SK-N-MC (cell line): ENCODE measurements at regions not wholly inside any gene's neighbourhood (a gene's known extent, or its start where the extent isn't known, plus 50 kb on each side); places are given as distances from the start of the nearest gene placed in this dataset.

Experiments
- DNase-seq: peaks from one replicate; pipeline ENCODE4 v3.0.0-alpha.2; 2011; ENCODE audit warnings: low read depth, low spot score
- H3K27ac ChIP-seq: fragments of 200-600 bp; sonication (generic); 2 replicates; pipeline ENCODE4 v1.5.1; 2016; ENCODE audit warnings: mixed run types
- H3K36me3 ChIP-seq: fragments of 200-600 bp; sonication (generic); 2 replicates; pipeline ENCODE4 v1.6.1; 2017; ENCODE audit warnings: antibody characterized with exemption, low read length, mixed read lengths; ENCODE audit not compliant: insufficient read depth
- H3K4me3 ChIP-seq: fragments of 200-600 bp; sonication (generic); 2 replicates; pipeline ENCODE4 v1.5.1; 2016
- H3K9ac ChIP-seq: fragments of 200-600 bp; sonication (generic); 2 replicates; pipeline ENCODE4 v1.8.0; 2017; ENCODE audit warnings: mixed run types, mixed read lengths; ENCODE audit not compliant: insufficient read length
- H3K9me3 ChIP-seq: fragments of 200-600 bp; sonication (generic); 2 replicates; pipeline ENCODE4 v1.6.1; 2017; ENCODE audit warnings: low read depth, mild to moderate bottlenecking, antibody characterized with exemption, low read length, moderate library complexity, mixed read lengths
- EZH2 ChIP-seq: fragments of 200-600 bp; sonication (generic); IDR thresholded peaks from one replicate; pipeline ENCODE4 v1.6.1; 2017; ENCODE audit warnings: antibody characterized with exemption
- FOXP2 ChIP-seq: optimal IDR thresholded peaks from 2 replicates; pipeline ENCODE3; 2011; ENCODE audit warnings: mild to moderate bottlenecking, moderate library complexity; ENCODE audit not compliant: insufficient read depth; ENCODE audit errors: extremely low read length, control extremely low read depth
- POLR2AphosphoS5 ChIP-seq: IDR thresholded peaks from 2 replicates; pipeline ENCODE4 v1.6.1; 2012; ENCODE audit warnings: mild to moderate bottlenecking, low read depth, low read length, borderline replicate concordance

GRCh38 chr6:18545726-18546125 is 158.6 kb downstream of the RNF144B start:
- Histone ChIP-seq H3K9me3 (no peaks in the 10 kb centered on the region), H3K36me3 (no peaks in the 10 kb centered on the region), H3K4me3 (no peak overlapping the region), H3K9ac (no peak overlapping the region), H3K27ac (no peak overlapping the region)
- no peak for TF ChIP-seq EZH2
- no peak for DNase-seq

DNA sequence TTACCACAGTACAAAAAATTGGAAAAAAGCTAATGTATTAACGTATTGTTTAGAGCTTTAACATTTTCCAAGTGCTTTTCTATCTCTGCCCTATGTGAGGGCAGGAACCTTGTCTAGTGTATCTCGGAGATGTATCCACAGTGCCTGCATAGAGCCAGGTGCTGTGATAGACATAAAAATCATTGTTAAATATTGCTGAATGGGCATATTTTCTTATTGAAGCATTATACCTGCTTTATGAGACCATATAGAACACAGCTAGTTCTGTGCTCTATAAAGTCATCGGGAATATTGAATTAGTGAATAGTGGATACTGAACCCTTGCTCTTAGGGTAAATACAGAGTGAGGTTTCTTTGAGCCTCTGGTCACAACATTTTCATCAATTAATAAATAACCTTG is 163.0 kb downstream of the RNF144B start:
- Histone ChIP-seq H3K36me3 (no peaks in the 10 kb centered on the region), H3K9me3 (no peaks in the 10 kb centered on the region), H3K9ac (no peak overlapping the region), H3K4me3 (no peak overlapping the region), H3K27ac (no peak overlapping the region)
- TF ChIP-seq FOXP2 (no peak), POLR2AphosphoS5 (no peak), EZH2 (no peak)
- DNase-seq: no peak

DNA sequence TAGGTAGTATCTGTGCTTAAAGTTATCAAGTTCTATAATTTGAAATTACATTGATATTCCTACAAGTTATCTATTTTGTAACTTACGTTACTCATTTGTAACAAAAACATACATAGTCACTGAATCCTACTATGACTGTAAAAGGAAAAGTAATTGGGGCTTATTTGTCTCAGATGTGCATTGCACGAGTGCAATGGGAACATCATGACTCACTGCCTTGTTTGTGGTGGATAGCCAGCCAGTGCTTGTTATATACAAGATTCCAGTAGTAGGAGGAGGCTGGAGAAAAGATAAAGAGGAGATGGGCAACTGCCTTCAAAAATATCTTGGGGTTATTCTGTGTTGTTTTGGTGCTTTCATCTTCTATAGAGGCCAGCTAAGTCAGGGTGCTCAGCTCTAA is 164.1 kb downstream of the RNF144B start:
- H3K4me3 ChIP-seq: no peak overlapping the region
- no peaks in the 10 kb centered on the region for H3K9me3 ChIP-seq
- no peak overlapping the region for H3K27ac ChIP-seq
- no peak for DNase-seq
- TF ChIP-seq EZH2 (no peak), FOXP2 (no peak), POLR2AphosphoS5 (no peak)
- no peaks in the 10 kb centered on the region for H3K36me3 ChIP-seq
- no peak overlapping the region for H3K9ac ChIP-seq

DNA sequence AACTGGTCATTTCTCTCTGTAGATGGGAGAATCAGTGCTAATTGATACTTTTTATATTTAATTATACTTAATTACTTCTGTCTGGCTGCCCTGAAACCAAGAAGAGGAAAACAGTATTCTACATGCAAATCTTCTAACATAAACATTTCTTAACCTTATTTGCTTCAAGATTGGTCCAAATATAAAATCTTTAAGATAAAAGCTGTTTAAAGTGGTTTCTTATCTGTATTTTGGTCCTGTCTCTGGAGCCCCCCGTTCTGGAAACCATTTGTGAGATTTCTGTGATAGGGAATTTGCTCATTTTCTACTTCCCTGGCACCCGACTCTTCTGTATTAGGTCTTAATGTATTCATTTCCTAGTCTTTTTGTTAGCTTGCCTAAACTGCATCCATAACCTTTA is 168.6 kb downstream of the RNF144B start:
- no peak overlapping the region for H3K4me3 ChIP-seq
- H3K27ac ChIP-seq: no peak overlapping the region
- DNase-seq: no peak
- no peaks in the 10 kb centered on the region for H3K36me3 ChIP-seq
- no peak overlapping the region for H3K9ac ChIP-seq
- H3K9me3 ChIP-seq: no peaks in the 10 kb centered on the region
- TF ChIP-seq EZH2 (no peak), POLR2AphosphoS5 (no peak), FOXP2 (no peak)

DNA sequence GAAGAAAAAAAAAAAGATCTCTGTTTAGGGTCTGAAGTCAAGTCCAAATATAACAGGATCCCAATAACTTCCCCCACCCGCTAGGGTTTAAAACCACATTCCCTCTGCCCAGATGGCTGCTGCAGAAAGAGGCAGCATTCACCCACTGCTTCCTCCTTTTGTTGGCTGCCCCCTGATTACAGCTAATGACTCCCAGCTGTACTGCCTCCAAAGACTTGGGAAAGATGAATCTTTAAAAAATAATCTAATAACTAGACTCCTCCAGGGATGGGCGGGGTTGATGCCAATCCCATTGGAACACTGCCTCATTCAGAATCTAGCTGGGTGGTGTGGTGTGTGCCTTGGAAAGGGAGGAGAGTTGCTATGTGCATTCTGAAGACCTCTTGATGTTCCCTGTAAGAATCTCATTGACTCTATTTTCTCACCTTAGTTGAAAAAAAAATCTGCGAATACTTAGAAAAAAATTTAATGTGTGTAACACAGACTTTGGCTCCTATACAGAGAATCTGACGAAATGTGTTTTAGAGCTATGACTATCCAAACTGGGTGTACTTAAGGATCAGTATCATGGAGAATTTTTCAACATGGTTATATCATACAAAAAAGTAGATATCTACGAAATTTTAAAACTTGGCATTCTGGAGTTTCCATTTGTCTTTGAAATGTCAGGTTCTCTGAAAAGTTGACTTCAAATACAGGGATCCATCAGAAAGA is 174.0 kb downstream of the RNF144B start:
- Histone ChIP-seq H3K27ac (peak overlapping the region; percentile 62; the same call in 1 of the 2 replicates), H3K9ac (peak overlapping the region; percentile 6), H3K4me3 (peak overlapping the region; percentile 46), H3K9me3 (no peaks in the 10 kb centered on the region), H3K36me3 (no peaks in the 10 kb centered on the region)
- DNase-seq: peak; percentile 66
- TF ChIP-seq EZH2 (no peak), FOXP2 (peak; percentile 65)

GRCh38 chr6:18562726-18563125 is 175.6 kb downstream of the RNF144B start:
- Histone ChIP-seq H3K9me3 (no peaks in the 10 kb centered on the region), H3K4me3 (no peak overlapping the region), H3K27ac (no peak overlapping the region), H3K36me3 (no peaks in the 10 kb centered on the region), H3K9ac (no peak overlapping the region)
- DNase-seq: no peak
- TF ChIP-seq FOXP2: no peak
- TF ChIP-seq POLR2AphosphoS5: no peak
- no peak for TF ChIP-seq EZH2

DNA sequence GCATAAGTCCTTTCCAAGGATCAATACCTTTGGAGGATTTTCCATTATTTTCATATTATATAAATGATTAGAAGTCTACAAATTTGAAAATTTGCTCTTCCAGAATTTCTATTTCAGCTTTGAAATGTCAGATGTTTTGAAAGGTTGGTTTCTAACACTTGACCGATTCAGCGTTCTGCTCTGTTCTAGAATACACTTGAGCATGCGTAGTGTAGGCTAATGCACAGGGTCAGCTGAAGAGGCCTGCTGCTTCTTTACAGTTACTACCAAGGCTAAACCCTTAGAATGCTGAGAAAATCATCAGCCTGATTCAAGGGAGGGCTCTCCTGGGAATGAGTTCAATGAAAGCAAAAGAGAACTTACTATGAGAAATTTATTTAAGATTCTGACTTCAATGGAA is 177.6 kb downstream of the RNF144B start:
- Histone ChIP-seq H3K27ac (no peak overlapping the region), H3K4me3 (no peak overlapping the region), H3K36me3 (no peaks in the 10 kb centered on the region), H3K9ac (no peak overlapping the region), H3K9me3 (no peaks in the 10 kb centered on the region)
- DNase-seq: no peak
- TF ChIP-seq POLR2AphosphoS5: no peak
- TF ChIP-seq FOXP2: no peak
- TF ChIP-seq EZH2: no peak

- no peak for DNase-seq
- Histone ChIP-seq H3K36me3 (no peaks in the 10 kb centered on the region), H3K4me3 (no peak overlapping the region), H3K9me3 (no peaks in the 10 kb centered on the region), H3K27ac (no peak overlapping the region), H3K9ac (no peak overlapping the region)
- TF ChIP-seq POLR2AphosphoS5: no peak
- TF ChIP-seq EZH2: no peak
- no peak for TF ChIP-seq FOXP2
Measured at GRCh38 chr6:18565231-18565630, 178.1 kb downstream of the RNF144B start.

DNA sequence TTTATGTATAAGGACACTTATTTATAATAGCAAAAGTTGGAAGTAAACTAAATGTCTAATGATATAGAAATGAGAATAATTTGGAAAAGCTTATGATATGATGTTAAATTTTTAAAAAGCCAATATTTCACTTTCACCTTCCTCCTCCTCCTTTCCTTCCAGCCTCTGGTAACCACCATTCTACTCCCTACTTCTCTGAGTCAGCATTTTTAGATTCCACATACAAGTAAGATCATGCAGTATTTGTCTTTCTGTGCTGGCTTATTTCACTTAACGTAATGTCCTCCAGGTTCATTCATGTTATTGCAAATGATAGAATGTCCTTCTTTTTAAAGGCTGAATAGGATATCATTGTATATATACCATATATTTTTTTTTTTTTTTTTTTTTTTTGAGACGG is 180.2 kb downstream of the RNF144B start:
- Histone ChIP-seq H3K4me3 (no peak overlapping the region), H3K9me3 (no peaks in the 10 kb centered on the region), H3K27ac (no peak overlapping the region), H3K9ac (no peak overlapping the region), H3K36me3 (no peaks in the 10 kb centered on the region)
- no peak for DNase-seq
- TF ChIP-seq FOXP2 (no peak), EZH2 (no peak), POLR2AphosphoS5 (no peak)

DNA sequence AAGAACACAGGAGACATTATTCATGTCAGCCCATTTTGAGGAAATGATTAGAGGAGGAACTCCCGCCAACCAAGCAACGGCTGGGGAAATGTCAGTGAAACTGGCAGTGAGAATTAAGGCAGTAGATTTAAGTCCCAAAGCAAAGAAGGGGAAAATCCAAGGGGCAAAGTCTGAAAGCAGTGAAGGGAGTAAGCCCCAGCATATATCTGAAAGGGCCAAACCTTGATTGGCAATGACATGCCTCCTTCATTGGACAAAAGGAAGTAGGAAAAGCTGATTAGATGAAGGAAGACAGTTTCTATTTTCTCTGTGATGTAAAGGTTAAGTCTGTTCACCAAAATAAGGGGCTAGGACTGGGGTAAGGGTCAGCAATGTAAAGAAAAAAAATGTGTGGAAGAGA is 190.3 kb downstream of the RNF144B start:
- Histone ChIP-seq H3K4me3 (no peak overlapping the region), H3K9me3 (no peaks in the 10 kb centered on the region), H3K27ac (no peak overlapping the region), H3K9ac (no peak overlapping the region), H3K36me3 (no peaks in the 10 kb centered on the region)
- TF ChIP-seq EZH2 (no peak), FOXP2 (no peak), POLR2AphosphoS5 (no peak)
- no peak for DNase-seq
